ENCODE measurements at regions not wholly inside any gene's neighbourhood (a gene's known extent, or its start where the extent isn't known, plus 50 kb on each side); places are given as distances from the start of the nearest gene placed in this dataset.
A peak's percentile ranks its signal among the peaks of the same experiment; 100 is the strongest.

DNA sequence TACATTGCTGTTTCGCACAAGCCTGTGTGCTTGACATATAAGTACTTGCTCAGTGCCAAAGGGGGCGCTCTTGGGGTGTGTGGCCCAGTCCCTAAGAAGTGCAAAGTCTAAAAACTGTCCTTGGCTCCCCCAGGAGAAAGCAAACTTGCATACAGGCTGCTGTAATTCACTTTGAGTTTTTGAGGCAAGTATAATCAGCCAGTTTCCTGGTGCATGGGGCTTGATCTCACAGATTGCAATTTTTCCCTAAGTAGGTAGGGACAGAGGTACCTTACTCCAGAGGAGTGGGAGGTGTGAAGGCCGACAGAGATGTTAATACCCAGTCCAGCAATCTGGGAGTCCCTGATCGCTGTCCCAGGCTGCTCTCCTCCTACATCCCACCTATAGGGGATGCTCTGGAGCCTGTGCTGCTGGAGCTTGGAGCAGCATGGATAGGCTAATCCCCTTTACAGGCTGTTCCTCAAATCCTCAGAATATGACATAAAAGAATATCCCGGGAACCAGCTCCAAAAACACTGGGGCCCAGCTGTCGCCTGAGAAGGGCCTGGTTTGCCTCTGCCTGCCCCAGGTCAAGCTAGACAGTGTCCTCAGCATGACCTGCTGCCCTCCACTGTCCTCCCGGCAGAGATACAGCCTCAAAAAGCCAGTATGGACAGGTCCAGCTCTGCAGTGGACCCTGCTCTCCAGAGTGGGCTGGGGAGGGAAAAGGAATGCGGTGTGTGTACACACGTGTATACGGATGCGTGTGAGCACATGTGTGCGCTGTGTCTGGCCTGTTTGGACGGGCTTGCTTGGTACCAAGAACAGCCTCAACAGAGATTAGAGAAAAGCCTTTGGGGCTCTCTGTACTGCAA is 136.5 kb upstream of the HAAO start:
- peak; percentile 44 for DNase-seq

DNA sequence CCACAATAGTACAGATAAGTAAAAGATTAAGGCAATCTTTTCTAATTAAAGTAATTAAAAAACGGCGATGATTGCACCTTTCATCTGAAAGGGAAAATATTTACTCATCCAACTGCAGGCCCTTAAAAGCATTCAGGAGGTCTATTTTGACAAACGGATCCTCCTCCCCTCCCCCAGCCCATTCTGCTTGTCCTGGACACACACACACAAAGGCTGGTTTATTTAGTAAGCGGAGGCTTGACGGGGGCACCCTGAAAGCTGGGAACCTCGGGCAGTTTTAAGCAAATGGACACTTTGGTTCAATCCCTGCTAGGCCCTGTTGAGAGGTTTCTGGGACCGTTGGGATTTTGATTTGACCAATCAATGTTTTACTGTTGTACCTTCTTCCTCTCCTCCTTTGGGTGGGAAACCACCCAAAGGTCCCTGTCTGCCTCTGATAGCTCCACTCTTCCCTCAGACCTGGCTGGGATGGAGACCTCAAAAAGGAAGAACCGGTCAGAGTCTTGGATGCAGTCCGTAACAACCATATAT is 135.8 kb upstream of the HAAO start:
- no peak for DNase-seq

DNA sequence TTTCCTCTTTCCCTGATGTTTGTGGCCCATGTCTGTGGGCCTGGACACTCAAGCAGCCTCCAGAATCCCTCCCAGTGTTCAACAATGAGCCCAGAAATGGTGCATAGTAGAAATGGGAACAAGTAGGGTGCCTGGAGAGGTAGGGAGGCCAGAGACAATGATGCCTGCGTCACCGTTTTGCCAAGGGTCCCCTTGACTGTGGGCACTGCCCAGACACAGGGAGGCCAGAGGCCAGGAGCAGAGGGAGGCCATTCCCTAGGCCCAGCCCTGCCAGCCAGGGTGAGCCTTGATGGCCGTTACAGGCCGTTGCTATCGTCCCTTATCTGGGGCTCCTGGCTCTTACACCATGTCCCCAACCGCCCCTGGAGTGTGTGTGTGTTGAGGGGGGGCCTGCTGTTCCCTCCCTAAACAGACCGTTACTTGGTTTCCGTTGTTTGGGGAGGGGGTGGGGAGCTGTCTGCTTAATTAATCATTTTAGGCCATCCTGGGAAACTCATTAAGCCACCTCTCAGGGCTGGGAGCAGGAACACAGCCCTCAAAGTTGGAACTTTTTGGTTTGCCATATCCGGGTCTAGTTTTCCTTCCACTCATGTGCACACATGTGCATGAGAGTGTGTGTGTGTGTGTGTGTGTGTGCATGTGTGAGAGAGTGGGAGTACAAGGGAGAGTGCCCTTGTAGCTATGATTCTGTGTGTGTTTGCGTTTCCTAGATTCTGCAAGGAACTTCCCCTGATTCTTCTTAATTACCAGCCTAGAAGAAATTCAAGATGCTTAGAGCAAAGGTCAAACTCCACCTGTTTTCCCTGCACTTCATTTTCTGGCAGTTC is 135.2 kb upstream of the HAAO start:
- DNase-seq, result no peak

- no peak for DNase-seq
These were observed 134.3 kb upstream of the HAAO start for GRCh38 chr2:42926434-42927333.

DNA sequence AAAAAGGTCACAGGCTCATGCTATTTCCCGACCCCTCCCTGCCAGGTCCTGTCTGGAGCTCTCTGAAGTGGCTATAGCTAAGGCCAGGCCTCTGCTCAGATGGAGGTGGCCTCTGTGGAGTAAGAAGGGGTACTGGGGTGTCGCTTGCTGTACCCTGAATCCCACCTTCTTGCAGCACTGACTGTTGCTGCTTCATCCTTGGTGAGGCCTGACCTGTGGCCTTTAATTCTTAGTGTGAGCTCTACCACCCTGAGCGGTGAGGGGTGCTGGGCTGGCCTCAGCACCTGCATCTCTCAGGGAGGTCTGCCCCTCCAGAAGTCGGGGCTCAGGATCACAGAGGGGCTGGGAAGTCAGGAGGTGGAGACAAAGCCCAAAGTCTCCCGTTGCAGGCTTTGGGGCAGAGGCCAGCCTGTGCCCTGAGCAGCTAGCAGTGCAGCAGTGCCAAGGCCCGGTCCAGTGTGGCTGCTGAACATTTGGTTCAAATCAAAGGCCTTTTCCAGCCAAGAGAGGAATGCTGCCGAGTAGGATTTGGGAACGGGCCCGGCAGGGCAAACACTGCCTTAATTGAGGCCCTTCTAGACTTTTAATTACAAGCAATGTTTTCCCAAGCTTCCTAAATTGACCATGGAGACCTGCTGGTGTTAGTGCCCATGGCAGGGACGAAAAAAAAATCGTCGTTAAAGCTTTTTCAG is 133.5 kb upstream of the HAAO start:
- DNase-seq, result no peak

DNA sequence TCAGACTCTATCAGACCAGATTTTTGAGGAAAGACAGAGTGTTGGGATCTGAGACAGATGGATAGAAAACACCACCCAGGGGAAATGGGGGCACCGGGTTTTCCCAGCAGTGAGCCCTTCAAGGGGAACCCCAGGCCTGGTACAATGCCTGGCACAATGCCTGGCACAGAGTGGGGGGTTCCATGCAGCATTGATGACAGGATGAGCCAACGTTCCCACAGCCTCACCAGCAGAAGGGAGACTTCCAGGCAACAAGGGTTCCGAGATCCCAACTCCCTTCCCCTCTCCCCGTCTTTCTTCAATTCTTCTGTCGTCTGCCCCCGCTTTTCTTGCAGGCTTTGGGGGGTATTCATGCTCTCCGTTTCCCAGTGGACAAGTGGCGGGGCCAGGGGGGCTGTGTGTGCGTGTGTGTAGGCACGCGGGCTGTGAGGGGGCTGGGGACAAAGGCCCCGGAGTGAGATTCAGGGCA is 132.1 kb upstream of the HAAO start:
- no peak for DNase-seq

- DNase-seq, result no peak
These were observed 131.4 kb upstream of the HAAO start for GRCh38 chr2:42923580-42924417.

DNA sequence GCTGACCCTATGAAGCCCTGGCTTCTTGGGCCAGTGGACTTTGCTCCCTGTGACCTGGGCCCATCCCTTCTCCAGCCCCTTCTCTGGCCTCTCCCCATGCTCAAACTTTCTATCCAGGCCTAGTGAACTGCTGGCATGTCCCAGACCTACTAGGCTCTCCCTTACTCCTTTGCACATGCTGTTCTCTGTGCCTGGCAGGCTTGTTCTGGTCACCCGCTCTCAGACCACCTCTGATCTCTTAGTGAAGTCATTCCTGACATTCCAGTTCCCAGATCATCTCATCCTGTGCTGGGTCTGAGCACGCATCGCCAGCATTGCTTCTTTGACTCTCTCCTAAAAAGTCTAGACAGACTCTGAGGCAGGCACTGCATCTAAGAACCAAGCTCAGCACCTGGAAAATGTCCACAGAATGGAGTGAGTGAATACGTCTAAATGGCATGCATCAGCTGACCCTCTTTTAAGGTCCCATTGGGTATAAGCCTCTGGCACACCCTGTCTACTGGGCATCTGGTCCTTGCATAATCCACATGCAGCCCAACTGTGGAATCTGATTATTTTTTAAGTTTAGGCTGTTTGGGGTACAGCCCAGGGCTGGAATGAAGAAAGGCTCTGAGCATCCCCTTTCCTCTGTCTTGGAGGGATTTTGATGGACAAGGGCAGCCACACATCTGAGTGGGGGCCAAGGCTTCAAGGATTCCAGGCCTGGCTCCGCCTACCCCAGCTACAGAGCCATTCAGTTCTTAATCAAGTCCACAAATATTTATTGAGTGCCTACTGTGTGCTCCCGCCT is 130.6 kb upstream of the HAAO start:
- no peak for DNase-seq

DNA sequence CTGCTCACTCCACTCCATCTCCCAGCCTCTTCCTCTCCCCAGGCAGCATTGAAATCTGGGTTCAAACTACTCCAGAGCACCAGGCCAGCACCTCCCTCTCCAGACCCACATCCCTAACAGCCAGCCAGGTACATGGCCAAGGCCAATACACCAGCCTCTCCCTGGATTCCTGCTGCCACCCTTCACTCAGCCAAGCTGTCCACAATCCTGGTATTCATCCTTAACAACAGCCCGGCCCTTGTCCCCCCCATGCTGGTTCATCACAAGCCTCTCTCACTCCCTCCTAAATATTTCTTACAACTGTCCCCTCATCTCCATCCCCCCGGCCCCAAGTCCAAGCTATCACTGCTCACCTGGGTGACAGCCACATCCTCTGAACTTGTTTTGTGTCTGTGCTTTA is 129.9 kb upstream of the HAAO start:
- no peak for DNase-seq

DNA sequence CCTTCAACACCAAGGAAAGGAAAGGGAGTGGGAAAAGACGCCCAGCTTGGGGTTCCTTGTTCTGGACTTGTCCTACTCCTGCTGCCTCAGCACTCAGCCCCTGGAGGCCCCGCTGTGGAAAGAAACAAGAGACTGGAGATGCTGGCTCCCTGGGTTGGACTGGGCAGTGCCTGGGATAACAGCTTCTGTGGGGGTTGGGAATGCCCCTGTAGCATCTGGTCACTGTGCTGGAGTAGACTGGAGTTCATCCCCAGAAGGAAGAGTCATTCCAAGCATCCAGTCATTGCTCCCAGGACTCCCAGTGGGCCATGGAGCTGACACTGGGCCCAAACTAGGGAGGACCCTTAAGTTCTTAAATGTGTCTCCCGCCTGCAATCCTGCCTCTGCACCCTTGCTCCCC is 129.3 kb upstream of the HAAO start:
- no peak for DNase-seq

GRCh38 chr2:42921147-42921520 is 128.8 kb upstream of the HAAO start:
- no peak for DNase-seq

GRCh38 chr2:42920446-42921146 is 128.2 kb upstream of the HAAO start:
- no peak for DNase-seq

DNA sequence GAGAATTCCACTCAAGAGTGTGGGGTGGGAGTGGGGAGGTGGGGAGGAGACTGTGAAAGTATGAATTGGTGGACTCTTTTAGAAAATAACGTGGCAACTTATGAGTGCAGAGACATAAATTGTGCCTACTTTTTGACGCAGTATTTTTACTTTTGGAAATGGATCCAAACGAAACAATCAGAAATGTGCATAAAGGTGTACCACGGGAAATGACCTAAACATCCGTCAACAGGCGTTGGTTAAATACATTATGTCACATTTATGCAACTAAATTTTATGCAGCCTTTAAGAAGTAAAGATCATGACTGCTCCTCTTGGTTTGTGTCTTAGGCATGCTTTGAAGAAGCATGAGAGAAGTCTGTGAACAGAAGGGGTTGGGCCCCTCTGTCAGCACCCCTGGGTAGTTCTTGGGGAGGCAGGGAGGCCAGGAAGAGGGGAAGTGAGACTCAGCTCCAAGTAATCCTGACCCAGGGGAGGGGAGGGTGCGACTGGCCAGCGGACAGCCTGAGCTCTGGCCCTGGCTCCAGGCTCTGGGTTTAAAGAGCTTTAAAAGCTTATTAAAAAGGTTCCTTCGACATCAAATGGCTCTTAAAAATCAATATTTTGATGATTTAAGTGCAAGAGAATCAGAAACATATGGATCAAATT is 126.4 kb upstream of the HAAO start:
- DNase-seq, result no peak

DNA sequence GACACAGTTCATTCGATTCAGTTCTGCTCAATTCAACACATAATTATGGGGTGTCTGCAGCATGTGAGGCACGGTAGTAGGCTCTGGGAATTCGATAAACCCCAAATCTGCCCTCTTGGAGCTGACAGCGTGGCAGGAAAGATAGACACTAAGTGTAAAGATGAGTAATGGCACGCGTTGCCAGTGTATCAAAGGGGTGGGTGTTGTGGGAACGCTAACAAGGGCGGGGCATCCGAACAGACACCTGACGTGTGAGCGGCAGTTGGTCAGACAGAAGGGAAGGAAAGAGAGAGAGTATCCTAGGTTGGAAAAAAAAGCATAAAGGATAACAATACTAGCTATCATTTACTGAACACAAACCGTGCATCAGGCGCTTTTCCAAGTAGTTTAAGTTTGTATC is 125.7 kb upstream of the HAAO start:
- DNase-seq, result no peak

DNA sequence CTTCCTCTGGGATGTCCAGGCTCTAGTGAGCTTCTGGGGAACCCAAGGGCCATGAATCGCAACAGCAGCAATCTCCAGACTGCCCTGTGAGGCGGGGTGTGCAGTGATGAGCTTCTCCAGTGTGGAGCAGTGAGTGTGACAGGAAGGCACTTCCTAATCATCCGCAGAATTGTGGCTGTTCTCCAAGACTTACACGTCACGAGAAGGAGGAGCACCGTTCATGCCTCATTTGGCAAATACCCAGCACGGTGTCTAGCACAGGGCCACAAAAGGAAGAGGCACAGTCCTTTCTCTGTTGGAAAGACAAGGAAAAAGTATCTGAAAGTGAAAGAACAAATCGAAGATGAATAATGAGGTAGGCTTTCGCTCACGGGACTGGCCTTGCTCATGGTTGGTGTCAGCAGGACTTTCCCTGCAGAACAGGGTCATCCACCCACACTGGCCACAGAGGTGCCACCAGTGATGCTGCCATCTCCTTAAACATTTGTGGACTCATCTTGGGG is 125.1 kb upstream of the HAAO start:
- peak; percentile 53 for DNase-seq

GRCh38 chr2:42916324-42916723 is 123.9 kb upstream of the HAAO start:
- no peak for DNase-seq

GRCh38 chr2:42914860-42915259 is 122.5 kb upstream of the HAAO start:
- DNase-seq, result no peak

- DNase-seq, result no peak
These were observed 121.9 kb upstream of the HAAO start for GRCh38 chr2:42914314-42914713.
